Thymus (tissue), 11 donors: ENCODE measurements at regions not wholly inside any gene's neighbourhood (a gene's known extent, or its start where the extent isn't known, plus 50 kb on each side); places are given as distances from the start of the nearest gene placed in this dataset.
"Not testable (repeated sequence)": the region's sequence is repeated elsewhere in the genome, so short reads cannot be mapped to it uniquely, and the experiment has no call there.

Experiments used
- DNase-seq, 9 donors: peaks; one replicate each; pipeline ENCODE4 v3.0.0-alpha.2; 2013; ENCODE audit warnings: low spot score in 9 of 9, low read depth in 6 of 9, missing footprints in 1 of 9
- H3K27ac ChIP-seq, 2 donors: one replicate each; pipeline ENCODE4 v1.5.1; 2013; ENCODE audit warnings: control low read depth in 1 of 2, low read depth in 1 of 2, low read length in 1 of 2, mild to moderate bottlenecking in 1 of 2, moderate library complexity in 1 of 2
- H3K27me3 ChIP-seq, 2 donors: one replicate each; pipeline ENCODE4 v1.5.1; 2013; ENCODE audit warnings: low read length in 1 of 2; ENCODE audit not compliant: control insufficient read depth in 2 of 2, insufficient read depth in 1 of 2
- H3K36me3 ChIP-seq, 2 donors: one replicate each; pipeline ENCODE4 v1.5.1; 2013; ENCODE audit warnings: low read length in 1 of 2, mild to moderate bottlenecking in 1 of 2, moderate library complexity in 1 of 2; ENCODE audit not compliant: control insufficient read depth in 2 of 2, insufficient read depth in 2 of 2
- H3K4me1 ChIP-seq, 2 donors: one replicate each; pipeline ENCODE4 v1.5.1; 2013; ENCODE audit warnings: low read length in 2 of 2; ENCODE audit not compliant: control insufficient read depth in 2 of 2, insufficient read depth in 2 of 2
- H3K4me3 ChIP-seq, 2 donors: one replicate each; pipeline ENCODE4 v1.5.1; 2013; ENCODE audit warnings: low read length in 2 of 2, control low read depth in 1 of 2, mild to moderate bottlenecking in 1 of 2
- H3K9me3 ChIP-seq, 2 donors: one replicate each; pipeline ENCODE4 v1.5.1; 2013; ENCODE audit warnings: low read length in 1 of 2, mild to moderate bottlenecking in 1 of 2; ENCODE audit not compliant: control insufficient read depth in 2 of 2, insufficient read depth in 1 of 2
- WGBS: extraction: QIAGEN DNeasy Blood & Tissue Kit; methylation state at CpG from one replicate; pipeline ENCODE4 v1.1.7; 2013; 5-methylcytosine and 5-hydroxymethylcytosine counted together
- donor health status: healthy.

- 96% methylated on average over 46 of the region's 50 CpGs for WGBS
- H3K36me3 ChIP-seq, H3K27me3 ChIP-seq, H3K27ac ChIP-seq, H3K4me1 ChIP-seq, H3K4me3 ChIP-seq: not testable (repeated sequence)
- peaks cover 0 to 15% of the 10 kb centered on the region in 2 donors for H3K9me3 ChIP-seq
- DNase-seq = peak in 3 of 9 donors; percentile 19 to 35 (median 31)
Observed at GRCh38 chr4:184965230-184966050, 52.9 kb upstream of the HELT start.

- H3K9me3 ChIP-seq = peaks cover 0 to 15% of the 10 kb centered on the region in 2 donors
- not testable (repeated sequence) for H3K4me1 ChIP-seq, H3K27me3 ChIP-seq, H3K36me3 ChIP-seq, H3K4me3 ChIP-seq, H3K27ac ChIP-seq
- peak in 2 of 9 donors; percentile 13 to 28 for DNase-seq
- 98% methylated on average over 33 of the region's 42 CpGs for WGBS
Observed at GRCh38 chr4:184966051-184966691, 52.1 kb upstream of the HELT start.

- H3K27ac ChIP-seq, H3K4me1 ChIP-seq, H3K27me3 ChIP-seq, H3K36me3 ChIP-seq, H3K4me3 ChIP-seq: not testable (repeated sequence)
- DNase-seq = peak in 3 of 9 donors; percentile 28 to 52 (median 29)
- 89% methylated on average over 12 of the region's 15 CpGs for whole genome bisulfite sequencing
- peaks cover 0 to 15% of the 10 kb centered on the region in 2 donors for H3K9me3 ChIP-seq
Observed at GRCh38 chr4:184967699-184968098, 50.6 kb upstream of the HELT start.

- WGBS = 94% methylated on average over 3 of the region's 3 CpGs
- Histone ChIP-seq H3K9me3 (peaks cover 0 to 15% of the 10 kb centered on the region in 2 donors), H3K27ac (no peak overlapping the region)
Observed at GRCh38 chr4:184968366-184968765, 49.9 kb upstream of the HELT start.

More at GRCh38 chr4:184968366-184968765, 49.9 kb upstream of the HELT start:
- no peak overlapping the region for H3K4me3 ChIP-seq
- DNase-seq = no peak
- no peaks in the 10 kb centered on the region for H3K27me3 ChIP-seq
- no peaks in the 10 kb centered on the region for H3K4me1 ChIP-seq
- no peaks in the 10 kb centered on the region for H3K36me3 ChIP-seq
